ENCODE measurements at regions not wholly inside any gene's neighbourhood (a gene's known extent, or its start where the extent isn't known, plus 50 kb on each side); places are given as distances from the start of the nearest gene placed in this dataset.

DNA sequence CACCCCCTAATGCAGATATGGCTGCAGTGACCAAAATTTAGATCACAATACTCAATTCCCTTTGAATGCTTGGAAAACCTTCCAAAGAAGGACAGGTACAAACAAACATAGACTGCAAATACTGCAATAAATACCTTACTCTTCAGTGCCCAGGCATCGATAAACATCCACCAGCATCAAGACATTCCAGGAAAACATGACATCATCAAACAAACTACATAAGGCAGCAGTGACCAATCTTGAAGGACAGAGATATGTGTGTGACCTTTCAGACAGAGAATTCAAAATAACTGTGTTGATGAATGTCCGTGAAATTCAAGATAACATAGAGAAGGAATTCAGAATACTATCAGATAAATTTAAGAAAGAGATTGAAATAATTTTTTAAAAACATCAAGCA lies 488.6 kb downstream of the TLR4 start:
- TF ChIP-seq ZNF8 (CRISPR knock-in tag; IDR thresholded peaks at IDR 0.05) = no peak
- no peak for TF ChIP-seq POU6F1 (CRISPR knock-in tag; IDR thresholded peaks at IDR 0.05; ENCODE audit: borderline replicate concordance, low read depth)
